Epithelial cell of proximal tubule (primary cell): ENCODE measurements at regions not wholly inside any gene's neighbourhood (a gene's known extent, or its start where the extent isn't known, plus 50 kb on each side); places are given as distances from the start of the nearest gene placed in this dataset.
"Not testable (repeated sequence)": the region's sequence is repeated elsewhere in the genome, so short reads cannot be mapped to it uniquely, and the experiment has no call there.

Source experiments
- DNase-seq: peaks from one replicate; pipeline ENCODE4 v3.0.0-alpha.2; 2011; ENCODE audit warnings: low read depth
- H3K4me3 ChIP-seq: 2 replicates; pipeline ENCODE4 v1.5.1; 2011; ENCODE audit warnings: low read depth, mild to moderate bottlenecking, low read length
- CTCF ChIP-seq: conservative IDR thresholded peaks from 2 replicates; pipeline ENCODE4 v1.5.1; 2012; ENCODE audit warnings: low read depth, mild to moderate bottlenecking, low read length

- DNase-seq: no peak
- H3K4me3 ChIP-seq: no peak overlapping the region
- TF ChIP-seq CTCF: no peak
Measured at GRCh38 chr5:162274679-162275078, 207.1 kb downstream of the GABRG2 start.

- H3K4me3 ChIP-seq, DNase-seq: not testable (repeated sequence)
Measured at GRCh38 chr5:162275387-162275786, 207.8 kb downstream of the GABRG2 start.

- no peak for DNase-seq
- H3K4me3 ChIP-seq: no peak overlapping the region
- TF ChIP-seq CTCF: no peak
Measured at GRCh38 chr5:162282191-162282590, 214.6 kb downstream of the GABRG2 start.

DNA sequence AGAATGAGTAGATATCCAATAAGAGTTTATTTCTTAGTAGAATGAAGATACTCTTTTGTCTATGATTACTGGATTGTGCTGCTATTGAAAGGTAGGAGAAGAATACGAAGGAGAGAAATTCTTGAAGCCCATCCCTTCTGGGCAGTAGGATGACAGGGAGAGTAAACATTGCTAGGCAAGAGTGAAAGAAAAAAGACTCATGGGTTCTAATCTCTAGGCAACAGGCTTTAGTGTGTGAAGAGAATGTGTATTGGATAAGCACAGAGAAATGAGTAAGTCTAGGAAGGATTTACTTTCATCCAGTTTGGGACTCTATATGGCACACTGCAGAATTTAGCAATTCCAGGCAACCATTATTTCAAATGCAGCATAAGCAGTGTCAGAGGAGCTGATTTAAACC is 216.0 kb downstream of the GABRG2 start:
- no peak overlapping the region for H3K4me3 ChIP-seq
- TF ChIP-seq CTCF: no peak
- DNase-seq: no peak

- TF ChIP-seq CTCF: no peak
- DNase-seq: no peak
- no peak overlapping the region for H3K4me3 ChIP-seq
Measured at GRCh38 chr5:162288647-162289296, 221.2 kb downstream of the GABRG2 start.

- DNase-seq: no peak
- TF ChIP-seq CTCF: no peak
- H3K4me3 ChIP-seq: no peak overlapping the region
Measured at GRCh38 chr5:162289489-162289888, 221.9 kb downstream of the GABRG2 start.

- no peak for TF ChIP-seq CTCF
Measured at GRCh38 chr5:162299793-162300192, 232.2 kb downstream of the GABRG2 start.

DNA sequence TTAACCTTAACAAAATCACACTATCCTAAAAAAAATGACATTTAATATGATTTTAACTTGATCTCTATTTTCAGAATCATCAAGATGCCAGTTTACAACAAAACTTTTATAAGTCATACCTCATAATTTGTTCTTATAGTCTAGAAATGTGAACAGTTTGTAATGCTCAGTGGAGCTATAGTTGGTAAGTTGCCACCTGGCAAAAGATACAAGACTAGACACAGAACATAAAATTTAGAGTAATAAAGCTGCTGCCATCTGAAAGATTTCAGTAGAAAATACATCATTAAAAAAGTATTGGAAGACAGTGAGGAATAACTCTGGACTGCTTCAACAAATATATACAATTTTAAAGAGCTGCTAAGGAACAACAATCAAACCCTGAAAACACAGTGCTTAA is 233.8 kb downstream of the GABRG2 start:
- DNase-seq: no peak
- H3K4me3 ChIP-seq: no peak overlapping the region
- TF ChIP-seq CTCF: no peak

More at GRCh38 chr5:162299793-162300192, 232.2 kb downstream of the GABRG2 start:
- H3K4me3 ChIP-seq: no peak overlapping the region
- DNase-seq: no peak
